HEK293 (cell line): ENCODE measurements at regions not wholly inside any gene's neighbourhood (a gene's known extent, or its start where the extent isn't known, plus 50 kb on each side); places are given as distances from the start of the nearest gene placed in this dataset.

Experiments used
- CTCF ChIA-PET: fragments of 350-600 bp; formaldehyde crosslinking; extraction: SDS; loops from one replicate; lab custom pipeline; 2021; ENCODE audit warnings: antibody characterized with exemption; lab: Yijun Ruan, JAX
- POLR2A ChIA-PET: fragments of 300-600 bp; formaldehyde crosslinking; extraction: SDS; loops from one replicate; lab custom pipeline; 2020; ENCODE audit warnings: antibody characterized with exemption, inconsistent platforms; lab: Yijun Ruan, JAX
- H3K27ac ChIP-seq: fragments of 200-500 bp; sonication (Bioruptor generic); 2 replicates; pipeline ENCODE4 v1.5.1; 2014; ENCODE audit warnings: low read depth, low read length, control low read depth, inconsistent platforms; ENCODE audit errors: extremely low read depth
- H3K36me3 ChIP-seq, 2 experiments: fragments of 200-500 bp in 1 of 2; sonication (Bioruptor generic) in 1 of 2; 1 replicate in 1 of 2; 2 replicates in 1 of 2; pipeline ENCODE4 v1.5.1; 2014 to 2017; ENCODE audit warnings: inconsistent platforms in 2 of 2, low read length in 2 of 2; ENCODE audit not compliant: control insufficient read depth in 2 of 2, insufficient read depth in 1 of 2
- H3K4me1 ChIP-seq: fragments of 200-500 bp; sonication (Bioruptor generic); 2 replicates; pipeline ENCODE4 v1.5.1; 2014; ENCODE audit warnings: mild to moderate bottlenecking, low read length, inconsistent platforms; ENCODE audit not compliant: control insufficient read depth, insufficient read depth
- H3K4me3 ChIP-seq: 2 replicates; pipeline ENCODE4 v1.5.1; 2011; ENCODE audit warnings: low read depth, mild to moderate bottlenecking, control low read depth, low read length, moderate library complexity
- H3K9me3 ChIP-seq: fragments of 200-500 bp; sonication (Bioruptor generic); 2 replicates; pipeline ENCODE4 v1.5.1; 2014; ENCODE audit warnings: low read depth, low read length, inconsistent platforms; ENCODE audit not compliant: control insufficient read depth, insufficient read depth
- BCL11A ChIP-seq: fragments of 450-650 bp; formaldehyde crosslinking; IDR thresholded peaks from 2 replicates; pipeline ENCODE4 v1.5.1; 2016; ENCODE audit warnings: low read depth, missing biosample characterization, missing genetic modification characterization
- GFI1B ChIP-seq: fragments of 450-650 bp; formaldehyde crosslinking; IDR thresholded peaks from 2 replicates; pipeline ENCODE4 v1.5.1; 2016; ENCODE audit warnings: missing biosample characterization, missing genetic modification characterization
- HOXC10 ChIP-seq: sonication (generic); formaldehyde crosslinking; IDR thresholded peaks from 2 replicates; pipeline ENCODE4 v1.8.1; 2023; ENCODE audit warnings: mild to moderate bottlenecking, missing genetic modification reagents
- PRDM10 ChIP-seq: fragments of 450-650 bp; formaldehyde crosslinking; IDR thresholded peaks from 2 replicates; pipeline ENCODE4 v1.5.1; 2016; ENCODE audit warnings: missing biosample characterization, missing genetic modification characterization
- ZBTB17 ChIP-seq: fragments of 450-650 bp; formaldehyde crosslinking; IDR thresholded peaks from 2 replicates; pipeline ENCODE4 v1.5.1; 2016; ENCODE audit warnings: missing biosample characterization, missing genetic modification characterization
- ZBTB49 ChIP-seq: fragments of 450-650 bp; formaldehyde crosslinking; IDR thresholded peaks from 2 replicates; pipeline ENCODE4 v1.5.1; 2016; ENCODE audit warnings: missing biosample characterization, missing genetic modification characterization, low read depth
- ZNF10 ChIP-seq: fragments of 450-650 bp; formaldehyde crosslinking; IDR thresholded peaks from 2 replicates; pipeline ENCODE4 v1.5.1; 2017; ENCODE audit warnings: missing biosample characterization, missing genetic modification characterization
- ZNF112 ChIP-seq: fragments of 450-650 bp; formaldehyde crosslinking; IDR thresholded peaks from 2 replicates; pipeline ENCODE4 v1.5.0; 2017; ENCODE audit warnings: missing biosample characterization, missing genetic modification characterization
- ZNF121 ChIP-seq: fragments of 450-650 bp; formaldehyde crosslinking; IDR thresholded peaks from 2 replicates; pipeline ENCODE4 v1.5.1; 2016; ENCODE audit warnings: missing biosample characterization, missing genetic modification characterization
- ZNF148 ChIP-seq: fragments of 450-650 bp; formaldehyde crosslinking; IDR thresholded peaks from 2 replicates; pipeline ENCODE4 v1.5.0; 2017; ENCODE audit warnings: missing biosample characterization, missing genetic modification characterization, borderline replicate concordance
- ZNF155 ChIP-seq: fragments of 450-650 bp; formaldehyde crosslinking; IDR thresholded peaks from 2 replicates; pipeline ENCODE4 v1.5.1; 2016; ENCODE audit warnings: missing biosample characterization, missing genetic modification characterization
- ZNF211 ChIP-seq: fragments of 450-650 bp; formaldehyde crosslinking; IDR thresholded peaks from 2 replicates; pipeline ENCODE4 v1.5.1; 2016; ENCODE audit warnings: low read depth, missing biosample characterization, missing genetic modification characterization
- ZNF280D ChIP-seq: fragments of 450-650 bp; formaldehyde crosslinking; IDR thresholded peaks from 2 replicates; pipeline ENCODE4 v1.5.1; 2016; ENCODE audit warnings: missing biosample characterization, missing genetic modification characterization
- ZNF311 ChIP-seq: fragments of 450-650 bp; formaldehyde crosslinking; IDR thresholded peaks from 2 replicates; pipeline ENCODE4 v1.5.1; 2017; ENCODE audit warnings: missing biosample characterization, missing genetic modification characterization, borderline replicate concordance
- ZNF394 ChIP-seq: fragments of 450-650 bp; formaldehyde crosslinking; IDR thresholded peaks from 2 replicates; pipeline ENCODE4 v1.5.1; 2016; ENCODE audit warnings: missing biosample characterization, missing genetic modification characterization, mild to moderate bottlenecking, moderate library complexity, borderline replicate concordance
- ZNF404 ChIP-seq: fragments of 450-650 bp; formaldehyde crosslinking; IDR thresholded peaks from 2 replicates; pipeline ENCODE4 v1.5.1; 2017; ENCODE audit warnings: missing biosample characterization, missing genetic modification characterization
- ZNF548 ChIP-seq: fragments of 450-650 bp; formaldehyde crosslinking; IDR thresholded peaks from 2 replicates; pipeline ENCODE4 v1.5.1; 2016; ENCODE audit warnings: missing biosample characterization, missing genetic modification characterization
- ZNF596 ChIP-seq: fragments of 450-650 bp; IDR thresholded peaks from 2 replicates; pipeline ENCODE4 v1.5.0; 2018; ENCODE audit warnings: missing biosample characterization, mild to moderate bottlenecking, missing genetic modification characterization, moderate library complexity
- ZXDB ChIP-seq: fragments of 450-650 bp; formaldehyde crosslinking; IDR thresholded peaks from 2 replicates; pipeline ENCODE4 v1.5.1; 2016; ENCODE audit warnings: missing biosample characterization, missing genetic modification characterization

GRCh38 chr7:84446991-84447480, 252.4 kb upstream of the SEMA3A start:
- CTCF ChIA-PET = interaction anchor here (0.6 kb wide), 2 partner anchors 32 to 511 kb away, joined by 3 read pairs; no protein-coding TSS in a partner anchor
- no peaks in the 10 kb centered on the region for H3K4me1 ChIP-seq
- no peaks in the 10 kb centered on the region for H3K9me3 ChIP-seq
- no peak overlapping the region for H3K4me3 ChIP-seq
- no peak overlapping the region for H3K27ac ChIP-seq
- no peaks in the 10 kb centered on the region for H3K36me3 ChIP-seq
- TF ChIP-seq ZNF404 = no peak
- POLR2A ChIA-PET = no interaction called here

GRCh38 chr7:84425702-84426259, 231.2 kb upstream of the SEMA3A start:
- H3K36me3 ChIP-seq = no peaks in the 10 kb centered on the region
- no peaks in the 10 kb centered on the region for H3K4me1 ChIP-seq
- POLR2A ChIA-PET = no interaction called here
- TF ChIP-seq GFI1B = no peak
- no peak for TF ChIP-seq BCL11A
- TF ChIP-seq ZNF280D (tag by site-specific recombination) = no peak
- no peak for TF ChIP-seq ZNF112 (tag by site-specific recombination)
- no peak for TF ChIP-seq ZNF121 (tag by site-specific recombination)
- no peak for TF ChIP-seq ZNF596 (tag by site-specific recombination)
- TF ChIP-seq ZNF155 (tag by site-specific recombination) = no peak
- TF ChIP-seq ZNF10 (tag by site-specific recombination) = no peak
- no peak for TF ChIP-seq ZBTB49 (tag by site-specific recombination)
- TF ChIP-seq ZNF548 (tag by site-specific recombination) = no peak
- TF ChIP-seq ZNF394 = no peak
- TF ChIP-seq ZNF311 (tag by site-specific recombination) = no peak
- no peak for TF ChIP-seq PRDM10 (tag by site-specific recombination)
- no peak for TF ChIP-seq ZXDB (tag by site-specific recombination)
- no peak for TF ChIP-seq ZNF148
- TF ChIP-seq ZNF211 = no peak
- TF ChIP-seq HOXC10 (CRISPR knock-in tag) = no peak
- TF ChIP-seq ZNF404 = no peak
- no peak for TF ChIP-seq ZBTB17 (tag by site-specific recombination)
- no peaks in the 10 kb centered on the region for H3K9me3 ChIP-seq
- H3K4me3 ChIP-seq = no peak overlapping the region
- H3K27ac ChIP-seq = no peak overlapping the region
- CTCF ChIA-PET = no interaction called here
